Endodermal cell (in vitro differentiated cells): ENCODE measurements at regions not wholly inside any gene's neighbourhood (a gene's known extent, or its start where the extent isn't known, plus 50 kb on each side); places are given as distances from the start of the nearest gene placed in this dataset.

Source experiments
- DNase-seq: peaks from one replicate; pipeline ENCODE4 v3.0.0-alpha.2; 2017
- H3K27ac ChIP-seq: 2 replicates; pipeline ENCODE4 v1.5.1; 2013; ENCODE audit warnings: mild to moderate bottlenecking, low read depth, low read length, moderate library complexity
- H3K27me3 ChIP-seq: 2 replicates; pipeline ENCODE4 v1.6.1; 2013; ENCODE audit warnings: mild to moderate bottlenecking, low read length, moderate library complexity; ENCODE audit not compliant: insufficient read depth, control insufficient read depth, poor library complexity, severe bottlenecking
- H3K36me3 ChIP-seq: 2 replicates; pipeline ENCODE4 v1.7.0; 2013; ENCODE audit warnings: mild to moderate bottlenecking, low read length, moderate library complexity; ENCODE audit not compliant: control insufficient read depth, insufficient read depth
- H3K4me1 ChIP-seq: one replicate; pipeline ENCODE4 v1.7.0; 2013; ENCODE audit warnings: low read length; ENCODE audit not compliant: control insufficient read depth, insufficient read depth
- H3K4me3 ChIP-seq: 2 replicates; pipeline ENCODE4 v1.5.1; 2013; ENCODE audit warnings: mild to moderate bottlenecking, low read length, moderate library complexity
- H3K9ac ChIP-seq: 2 replicates; pipeline ENCODE4 v1.6.1; 2013; ENCODE audit warnings: mild to moderate bottlenecking, low read length, moderate library complexity; ENCODE audit not compliant: poor library complexity, severe bottlenecking; ENCODE audit errors: extremely low read depth
- H3K9me3 ChIP-seq: 2 replicates; pipeline ENCODE4 v1.6.1; 2013; ENCODE audit warnings: mild to moderate bottlenecking, low read length, moderate library complexity; ENCODE audit not compliant: control insufficient read depth
- H3K27ac Mint-ChIP-seq: 2 replicates; pipeline ENCODE4 v1.8.0; 2020; ENCODE audit warnings: mixed read lengths
- H3K27me3 Mint-ChIP-seq: 2 replicates; pipeline ENCODE4 v1.8.0; 2021; ENCODE audit warnings: mild to moderate bottlenecking, mixed read lengths; ENCODE audit not compliant: insufficient read depth
- H3K36me3 Mint-ChIP-seq: 2 replicates; pipeline ENCODE4 v1.8.0; 2020; ENCODE audit warnings: low read depth, mixed read lengths
- H3K4me1 Mint-ChIP-seq: 2 replicates; pipeline ENCODE4 v1.8.0; 2020; ENCODE audit warnings: mixed read lengths
- H3K4me3 Mint-ChIP-seq: 2 replicates; pipeline ENCODE4 v1.8.0; 2020; ENCODE audit warnings: mild to moderate bottlenecking, moderate library complexity, mixed read lengths
- H3K9me3 Mint-ChIP-seq: 2 replicates; pipeline ENCODE4 v1.8.0; 2020; ENCODE audit warnings: mild to moderate bottlenecking, mixed read lengths
- CTCF ChIP-seq: fragments of 200-600 bp; sonication (generic); conservative IDR thresholded peaks from 2 replicates; pipeline ENCODE4 v1.5.0; 2021; ENCODE audit warnings: antibody characterized with exemption, mild to moderate bottlenecking
- WGBS, 2 experiments: methylation state at CpG; one replicate each; pipeline versions ENCODE4 v1.1.5 to v1.1.7; 2013; ENCODE audit warnings: missing lambda C conversion rate in 2 of 2, mixed read lengths in 1 of 2; ENCODE audit not compliant: insufficient coverage in 1 of 2, insufficient read length in 1 of 2; 5-methylcytosine and 5-hydroxymethylcytosine counted together

DNA sequence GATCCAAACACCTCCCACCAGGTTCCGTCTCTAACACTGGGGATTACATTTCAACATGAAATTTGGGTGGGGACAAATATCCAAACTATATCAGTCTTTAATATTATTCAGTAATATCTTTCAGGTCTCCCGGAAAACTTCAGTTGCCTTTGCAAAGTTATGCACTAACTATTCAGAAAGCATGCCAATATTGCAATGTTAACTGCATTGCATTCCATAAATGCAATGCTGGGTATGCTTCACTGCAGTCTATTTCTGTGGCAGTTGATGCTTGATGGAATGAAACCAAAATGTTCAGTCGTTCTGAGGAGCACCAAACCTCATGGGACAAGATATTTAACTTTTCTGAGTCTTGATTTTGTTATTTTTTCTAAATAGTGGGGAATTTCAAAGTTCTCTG, 147.5 kb downstream of the SLC16A9 start:
- Histone ChIP-seq H3K4me1 (peaks cover 14% of the 10 kb centered on the region), H3K4me3 (no peak overlapping the region), H3K9me3 (no peaks in the 10 kb centered on the region), H3K9ac (no peak overlapping the region), H3K36me3 (no peaks in the 10 kb centered on the region), H3K27ac (no peak overlapping the region), H3K27me3 (no peaks in the 10 kb centered on the region)
- Mint-ChIP-seq H3K4me1 (peaks cover 34% of the 10 kb centered on the region), H3K9me3 (no peaks in the 10 kb centered on the region), H3K27me3 (no peaks in the 10 kb centered on the region), H3K4me3 (no peak overlapping the region), H3K27ac (no peak overlapping the region), H3K36me3 (no peaks in the 10 kb centered on the region)
- no peak for TF ChIP-seq CTCF
- no peak for DNase-seq
- WGBS, 2 experiments = 84 to 86% methylated on average over 2 to 3 of the region's 3 CpGs

DNA sequence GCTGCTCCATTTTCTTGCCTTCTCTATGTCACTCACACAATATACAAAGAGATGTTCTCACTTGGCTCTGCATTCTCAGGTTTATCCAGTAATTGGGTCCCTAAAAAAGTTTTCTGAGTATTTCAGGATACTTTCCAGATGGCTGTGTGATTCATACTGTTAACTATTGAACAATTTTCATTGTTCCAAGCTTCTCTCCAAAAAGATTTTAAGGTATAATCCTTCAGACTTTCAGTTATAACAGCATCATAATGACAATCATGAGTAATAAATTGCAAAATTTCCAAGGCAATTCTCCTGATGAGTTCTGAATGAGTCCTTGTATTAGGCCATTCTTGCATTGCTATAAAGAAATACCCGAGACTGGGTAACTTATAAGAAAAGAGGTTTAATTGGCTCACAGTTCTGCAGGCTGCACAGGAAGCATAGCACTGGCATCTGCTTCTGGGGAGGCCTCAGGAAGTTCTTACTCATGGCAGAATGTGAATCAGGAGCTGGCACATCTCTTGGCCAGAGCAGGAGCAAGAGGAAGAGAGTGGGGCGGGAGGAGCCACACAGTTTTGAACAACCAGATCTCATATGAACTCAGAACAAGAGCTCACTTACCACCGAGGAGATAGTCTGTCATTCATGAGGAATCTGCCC, 148.1 kb downstream of the SLC16A9 start:
- no peak for DNase-seq
- no peak overlapping the region for H3K4me3 ChIP-seq
- Mint-ChIP-seq H3K36me3 (no peaks in the 10 kb centered on the region), H3K4me1 (peaks cover 36% of the 10 kb centered on the region), H3K9me3 (no peaks in the 10 kb centered on the region), H3K4me3 (no peak overlapping the region), H3K27me3 (no peaks in the 10 kb centered on the region), H3K27ac (no peak overlapping the region)
- no peak for TF ChIP-seq CTCF
- no peak overlapping the region for H3K9ac ChIP-seq
- WGBS, 2 experiments = 81 to 100% methylated on average over 1 to 3 of the region's 3 CpGs
- H3K36me3 ChIP-seq = no peaks in the 10 kb centered on the region
- H3K27ac ChIP-seq = no peak overlapping the region
- peaks cover 14% of the 10 kb centered on the region for H3K4me1 ChIP-seq
- no peaks in the 10 kb centered on the region for H3K9me3 ChIP-seq
- H3K27me3 ChIP-seq = no peaks in the 10 kb centered on the region

GRCh38 chr10:59560990-59561389, 148.7 kb downstream of the SLC16A9 start:
- no peak for TF ChIP-seq CTCF
- H3K4me1 Mint-ChIP-seq = peaks cover 36% of the 10 kb centered on the region

More at GRCh38 chr10:59560990-59561389, 148.7 kb downstream of the SLC16A9 start:
- no peaks in the 10 kb centered on the region for H3K36me3 ChIP-seq
- Mint-ChIP-seq H3K36me3 (no peaks in the 10 kb centered on the region), H3K27ac (no peak overlapping the region), H3K9me3 (no peaks in the 10 kb centered on the region), H3K4me3 (no peak overlapping the region), H3K27me3 (no peaks in the 10 kb centered on the region)
- WGBS, 2 experiments = 56 to 72% methylated on average over 2 of the region's 2 CpGs
- H3K27me3 ChIP-seq = no peaks in the 10 kb centered on the region
- no peak overlapping the region for H3K27ac ChIP-seq
- no peak overlapping the region for H3K9ac ChIP-seq
- no peaks in the 10 kb centered on the region for H3K9me3 ChIP-seq
- peak overlapping the region; percentile 17 for H3K4me3 ChIP-seq
- peaks cover 14% of the 10 kb centered on the region for H3K4me1 ChIP-seq
- no peak for DNase-seq
